Activated naive CD4-positive, alpha-beta T cell treated with anti-CD3 and anti-CD28 coated beads, Interleukin-2, amount 50 U/mL, for 72 hours (primary cell): ENCODE measurements at regions not wholly inside any gene's neighbourhood (a gene's known extent, or its start where the extent isn't known, plus 50 kb on each side); places are given as distances from the start of the nearest gene placed in this dataset.
"Not testable (repeated sequence)": the region's sequence is repeated elsewhere in the genome, so short reads cannot be mapped to it uniquely, and the experiment has no call there.

Source experiments
- ATAC-seq, 2 donors: fragments of 150-1000 bp; cut with Tn5 transposase; 2 replicates each; pipeline ENCODE4 v1.10.0; 2021; ENCODE audit warnings: mild to moderate bottlenecking in 2 of 2, moderate library complexity in 2 of 2
- DNase-seq, 2 donors: peaks; one replicate each; pipeline ENCODE4 v3.0.0; 2021 to 2022; ENCODE audit warnings: low spot score in 2 of 2
- H3K27ac Mint-ChIP-seq, 2 donors: one replicate each; pipeline ENCODE4 v1.8.0; 2022; ENCODE audit warnings: mild to moderate bottlenecking in 2 of 2, mixed read lengths in 2 of 2
- H3K36me3 Mint-ChIP-seq, 2 donors: one replicate each; pipeline ENCODE4 v1.8.0; 2022; ENCODE audit warnings: mixed read lengths in 2 of 2
- H3K9me3 Mint-ChIP-seq, 2 donors: one replicate each; pipeline ENCODE4 v1.8.0; 2022; ENCODE audit warnings: mixed read lengths in 2 of 2

DNA sequence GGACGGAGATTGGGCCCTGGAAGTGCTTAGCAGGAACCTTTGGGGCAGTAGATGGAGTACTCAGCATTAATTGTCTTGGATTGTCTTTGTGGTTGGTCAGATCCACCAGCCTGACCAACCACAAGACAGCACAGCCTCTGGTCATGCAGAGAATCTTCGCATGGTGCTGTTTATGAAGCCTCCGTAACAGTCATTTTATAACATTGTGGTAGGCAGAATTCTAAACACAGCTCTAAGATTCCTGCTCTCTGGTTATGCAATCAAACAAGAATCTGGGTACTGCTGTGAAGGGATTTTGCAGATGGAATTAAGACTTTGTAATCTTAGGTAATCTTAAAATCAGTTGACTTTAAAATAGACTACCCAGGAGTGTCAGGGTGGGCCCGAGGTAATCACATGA lies 312.2 kb upstream of the GOT2 start:
- DNase-seq (no peak), ATAC-seq (no peak)
- Mint-ChIP-seq H3K9me3 (peaks cover 0 to under 1% of the 10 kb centered on the region in 2 donors), H3K27ac (no peak overlapping the region), H3K36me3 (no peaks in the 10 kb centered on the region)

DNA sequence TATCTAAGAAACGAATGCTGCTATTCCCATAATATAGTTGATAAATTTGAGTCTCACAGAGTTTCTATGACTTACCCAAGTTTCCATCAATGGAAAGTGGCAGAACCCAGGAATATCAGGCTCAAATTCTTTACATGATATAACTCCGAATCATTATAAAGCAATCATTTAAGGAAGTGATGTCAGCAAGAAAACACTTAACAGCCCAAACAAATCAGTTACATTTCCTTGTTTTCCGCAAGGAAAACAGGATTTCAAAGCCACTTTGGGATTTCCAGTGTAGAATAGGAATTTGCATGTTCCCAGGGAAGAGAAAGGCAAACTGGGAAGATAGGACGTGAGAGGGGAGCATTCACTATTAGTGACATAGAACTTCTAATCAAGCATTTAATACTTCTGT lies 311.4 kb upstream of the GOT2 start:
- H3K9me3 Mint-ChIP-seq: no peaks in the 10 kb centered on the region
- no peak overlapping the region for H3K27ac Mint-ChIP-seq
- DNase-seq: no peak
- H3K36me3 Mint-ChIP-seq: no peaks in the 10 kb centered on the region
- ATAC-seq: no peak

DNA sequence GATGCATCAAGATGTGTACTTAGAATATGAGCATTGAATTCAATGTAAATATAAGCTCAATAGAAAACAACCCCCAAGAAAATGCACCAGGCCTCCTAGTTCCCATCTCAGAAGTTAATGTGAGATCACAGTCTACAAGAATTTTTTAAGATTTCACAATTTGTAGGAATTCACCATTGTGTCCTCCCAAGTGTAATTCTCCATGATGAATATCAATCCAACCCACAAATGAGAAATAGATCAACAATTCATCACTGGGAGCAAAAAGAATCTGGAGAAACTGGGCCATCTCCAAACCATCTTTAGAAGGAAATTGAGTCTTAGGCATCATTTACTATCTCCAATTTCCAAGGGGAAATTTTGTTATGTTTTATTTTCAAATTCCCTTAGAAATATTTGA lies 310.5 kb upstream of the GOT2 start:
- Mint-ChIP-seq H3K9me3 (no peaks in the 10 kb centered on the region), H3K27ac (no peak overlapping the region), H3K36me3 (no peaks in the 10 kb centered on the region)
- DNase-seq: no peak
- ATAC-seq: no peak

DNA sequence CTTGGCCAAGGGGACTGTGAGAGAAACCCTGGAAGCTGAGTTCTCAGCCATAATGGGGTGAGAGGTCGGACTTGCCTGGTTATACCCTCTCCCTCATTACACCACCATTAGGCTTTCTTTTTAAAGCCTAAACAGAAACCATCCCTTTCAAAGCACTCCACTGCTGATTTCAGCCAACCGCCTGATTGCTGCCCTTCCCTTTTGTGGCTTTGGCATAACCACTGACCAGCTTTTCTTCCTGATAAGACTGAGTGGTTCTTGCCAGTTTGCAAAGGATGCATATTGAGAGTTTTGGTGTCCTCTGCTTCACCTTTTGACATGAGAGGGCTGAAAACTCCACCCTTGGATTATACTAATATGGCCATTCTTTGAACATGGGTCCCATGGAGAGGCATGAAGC lies 308.2 kb upstream of the GOT2 start:
- Mint-ChIP-seq H3K27ac (no peak overlapping the region), H3K36me3 (no peaks in the 10 kb centered on the region), H3K9me3 (peaks cover 0 to 4% of the 10 kb centered on the region in 2 donors)
- DNase-seq (no peak), ATAC-seq (no peak)

DNA sequence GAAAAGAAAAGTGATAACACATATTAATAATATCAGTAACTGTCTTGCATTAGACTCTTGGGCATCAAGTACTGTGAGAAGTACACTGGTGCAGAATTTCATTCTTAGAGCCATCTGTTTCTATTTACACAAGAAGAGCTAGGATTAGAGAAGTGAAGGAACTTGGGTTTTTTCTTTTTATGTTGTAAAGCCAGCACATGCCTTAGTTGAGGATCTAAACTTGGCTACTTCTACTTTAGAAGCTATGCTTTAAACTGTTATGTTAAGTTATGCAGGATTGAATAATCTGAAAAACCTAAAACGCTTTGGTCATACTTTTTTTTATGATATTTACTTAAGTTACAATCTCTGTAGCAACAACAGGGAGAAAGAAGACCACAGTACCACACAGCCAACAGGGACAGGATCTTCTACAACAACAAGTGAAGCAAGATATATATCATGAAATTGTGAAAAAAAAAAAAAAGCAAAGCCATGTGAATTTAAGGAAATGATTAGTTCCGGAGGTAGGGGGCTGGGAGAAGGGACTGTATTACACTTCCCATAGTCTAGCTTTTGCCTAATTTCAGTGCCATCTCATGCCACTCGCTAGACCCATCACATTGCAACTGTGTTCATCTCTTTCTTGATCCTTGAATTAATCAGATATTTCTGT lies 305.1 kb upstream of the GOT2 start:
- no peak for ATAC-seq
- H3K36me3 Mint-ChIP-seq: no peaks in the 10 kb centered on the region
- no peak for DNase-seq
- no peak overlapping the region for H3K27ac Mint-ChIP-seq
- H3K9me3 Mint-ChIP-seq: peaks cover 0 to 4% of the 10 kb centered on the region in 2 donors

DNA sequence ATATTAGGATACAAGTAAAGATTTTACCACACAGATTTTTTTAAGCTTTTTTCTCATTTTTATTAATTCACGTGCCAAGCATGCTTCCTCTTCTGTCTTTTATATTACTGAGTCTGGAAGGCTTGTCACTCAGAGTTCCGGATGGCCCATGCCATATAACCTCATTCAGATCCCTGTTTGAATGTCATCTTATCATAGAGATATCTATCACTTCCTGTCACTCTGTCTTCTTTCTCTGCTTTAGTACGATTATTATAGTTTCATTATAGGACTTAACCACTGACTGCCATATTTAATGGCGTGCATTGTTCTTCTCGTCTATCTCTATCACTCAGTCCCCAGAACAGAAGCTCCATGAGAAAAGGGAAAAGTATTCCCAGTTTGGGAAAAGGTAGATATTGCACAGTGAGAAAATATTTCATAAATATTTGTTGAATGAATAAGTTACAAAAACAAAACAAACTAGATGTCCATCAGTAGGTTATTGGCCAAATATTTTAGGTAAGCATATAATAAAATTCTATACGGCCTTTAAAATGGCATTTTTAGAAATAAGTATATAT lies 296.9 kb upstream of the GOT2 start:
- Mint-ChIP-seq H3K9me3 (no peaks in the 10 kb centered on the region), H3K27ac (no peak overlapping the region), H3K36me3 (no peaks in the 10 kb centered on the region)
- ATAC-seq: no peak
- DNase-seq: no peak

DNA sequence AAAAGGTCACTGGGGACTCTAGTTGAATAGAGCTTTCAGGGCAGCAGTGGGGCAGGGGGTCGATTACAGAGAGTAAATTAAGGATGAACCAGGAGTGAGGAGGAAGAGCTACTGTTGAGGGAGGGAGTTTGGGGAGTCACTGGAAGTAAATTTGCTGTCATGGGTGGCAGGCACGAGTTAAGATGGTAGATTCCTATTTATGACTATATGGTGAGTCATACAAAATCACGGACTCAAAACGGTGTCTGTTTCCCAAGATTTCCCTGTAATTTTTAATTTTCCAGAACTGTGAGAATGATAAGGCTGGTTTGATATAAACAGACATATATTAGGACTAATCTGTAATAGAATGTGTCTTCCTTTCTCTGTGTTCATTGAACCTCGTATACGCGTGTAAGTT lies 287.6 kb upstream of the GOT2 start:
- ATAC-seq (no peak), DNase-seq (no peak)
- Mint-ChIP-seq H3K9me3 (peaks cover 8 to 13% of the 10 kb centered on the region in 2 donors), H3K27ac (no peak overlapping the region), H3K36me3 (no peaks in the 10 kb centered on the region)

DNA sequence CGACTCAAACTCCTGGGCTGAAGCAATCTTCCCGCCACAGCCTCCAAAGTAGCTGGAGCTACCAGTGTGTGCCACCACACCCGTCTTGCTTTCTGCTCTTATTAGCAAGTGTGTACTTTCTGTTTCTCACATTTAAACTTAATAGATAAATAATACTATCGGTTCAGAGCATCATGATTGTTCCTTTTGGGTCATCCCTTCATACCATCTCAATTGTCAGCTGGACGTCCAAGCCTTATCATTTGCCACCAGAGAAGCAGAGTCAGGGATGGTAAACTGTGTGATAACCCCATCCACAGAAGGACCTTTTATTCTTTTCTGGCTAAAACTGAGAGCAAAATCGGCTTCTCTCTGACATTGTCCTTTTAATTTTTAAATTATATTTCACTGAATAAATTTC lies 279.8 kb upstream of the GOT2 start:
- Mint-ChIP-seq H3K36me3 (no peaks in the 10 kb centered on the region), H3K9me3 (peaks cover 0 to 5% of the 10 kb centered on the region in 2 donors), H3K27ac (no peak overlapping the region)
- ATAC-seq: no peak
- DNase-seq: no peak

DNA sequence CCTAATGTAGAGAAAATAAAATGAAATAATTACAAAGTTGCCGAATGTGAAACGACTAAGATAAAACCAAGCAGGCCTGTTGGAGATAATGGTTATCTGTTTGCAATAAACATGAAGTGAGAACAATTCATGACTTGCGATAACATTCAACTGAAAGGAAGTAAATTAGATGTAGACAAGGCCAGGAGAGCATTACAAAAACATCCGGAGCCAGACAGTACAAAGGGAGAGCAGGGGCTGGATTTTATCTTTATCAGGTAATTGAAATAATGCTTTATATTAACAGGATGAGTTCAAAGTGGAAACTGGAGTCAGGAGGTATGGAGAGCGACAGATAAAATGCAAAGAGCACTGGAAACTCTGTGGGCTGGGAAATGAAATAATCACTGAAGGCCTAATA lies 265.6 kb upstream of the GOT2 start:
- Mint-ChIP-seq H3K9me3 (peaks cover 5 to 11% of the 10 kb centered on the region in 2 donors), H3K36me3 (no peaks in the 10 kb centered on the region), H3K27ac (no peak overlapping the region)
- ATAC-seq (no peak), DNase-seq (no peak)

DNA sequence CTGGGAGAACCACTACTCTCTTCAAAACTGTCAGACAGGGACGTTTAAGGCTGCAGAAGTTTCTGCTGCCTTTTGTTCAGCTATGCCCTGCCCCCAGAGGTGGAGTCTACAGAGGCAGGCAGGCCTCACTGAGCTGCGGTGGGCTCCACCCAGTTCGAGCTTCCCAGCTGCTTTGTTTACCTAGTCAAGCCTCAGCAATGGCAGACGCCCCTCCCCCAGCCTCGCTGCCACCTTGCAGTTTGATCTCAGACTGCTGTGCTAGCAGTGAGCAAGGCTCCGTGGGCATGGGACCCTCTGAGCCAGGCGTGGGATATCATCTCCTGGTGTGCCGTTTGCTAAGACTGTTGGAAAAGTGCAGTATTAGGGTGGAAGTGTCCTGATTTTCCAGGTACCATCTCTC lies 258.6 kb upstream of the GOT2 start:
- H3K36me3 Mint-ChIP-seq, ATAC-seq, DNase-seq, H3K27ac Mint-ChIP-seq: not testable (repeated sequence)
- peaks cover 8 to 23% of the 10 kb centered on the region in 2 donors for H3K9me3 Mint-ChIP-seq

DNA sequence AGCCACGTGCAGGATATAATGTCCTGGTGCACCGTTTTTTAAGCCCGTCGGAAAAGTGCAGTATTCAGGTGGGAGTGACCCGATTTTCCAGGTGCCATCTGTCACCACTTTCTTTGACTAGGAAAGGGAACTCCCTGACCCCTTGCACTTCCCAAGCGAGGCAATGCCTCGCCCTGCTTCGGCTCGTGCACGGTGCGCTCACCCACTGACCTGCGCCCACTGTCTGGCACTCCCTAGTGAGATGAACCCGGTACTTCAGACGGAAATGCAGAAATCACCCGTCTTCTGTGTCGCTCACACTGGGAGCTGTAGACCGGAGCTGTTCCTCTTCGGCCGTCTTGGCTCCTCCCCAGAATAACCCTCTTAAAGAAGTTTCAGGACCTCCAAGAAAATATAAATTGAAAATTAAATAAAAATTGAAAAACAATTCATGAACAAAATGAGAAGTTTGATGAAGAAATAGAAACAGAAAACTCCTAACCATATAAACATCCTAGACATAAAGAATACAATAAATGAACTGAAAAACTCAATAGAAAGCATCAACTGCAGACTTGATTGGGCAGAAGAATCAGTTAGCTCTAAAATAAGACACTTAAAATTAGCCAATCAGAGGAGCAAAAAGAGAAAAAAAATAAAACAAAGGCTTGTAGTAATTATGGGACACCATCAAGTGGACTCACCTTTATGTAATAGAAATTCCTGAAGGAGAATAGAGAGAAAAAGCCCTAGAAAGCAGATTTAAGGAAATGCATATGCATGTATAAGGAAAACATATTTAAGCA lies 249.3 kb upstream of the GOT2 start:
- ATAC-seq, H3K36me3 Mint-ChIP-seq, DNase-seq, H3K27ac Mint-ChIP-seq: not testable (repeated sequence)
- H3K9me3 Mint-ChIP-seq: peaks cover 17 to 18% of the 10 kb centered on the region in 2 donors

DNA sequence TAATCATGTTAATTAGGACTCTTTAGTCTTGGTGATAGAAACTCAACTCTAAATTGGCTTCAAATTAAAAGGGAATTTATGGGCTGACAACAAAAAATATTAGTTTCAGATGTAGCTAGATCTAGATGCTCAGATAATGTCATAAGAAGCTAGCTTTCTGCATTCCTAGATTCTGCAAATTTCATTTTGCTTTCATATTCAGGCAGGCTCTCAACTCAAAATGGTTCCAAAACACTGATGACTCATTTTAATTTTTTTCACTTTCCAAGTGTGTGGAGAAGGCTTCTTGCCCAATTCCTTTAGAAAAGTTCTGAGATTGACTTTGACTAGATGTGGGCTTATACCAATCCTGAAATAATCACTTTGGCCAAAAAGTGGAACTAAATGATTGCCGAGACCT lies 236.7 kb upstream of the GOT2 start:
- peaks cover 0 to 4% of the 10 kb centered on the region in 2 donors for H3K9me3 Mint-ChIP-seq
- no peak for ATAC-seq
- no peak overlapping the region for H3K27ac Mint-ChIP-seq
- no peak for DNase-seq
- H3K36me3 Mint-ChIP-seq: peaks cover 0 to 4% of the 10 kb centered on the region in 2 donors

DNA sequence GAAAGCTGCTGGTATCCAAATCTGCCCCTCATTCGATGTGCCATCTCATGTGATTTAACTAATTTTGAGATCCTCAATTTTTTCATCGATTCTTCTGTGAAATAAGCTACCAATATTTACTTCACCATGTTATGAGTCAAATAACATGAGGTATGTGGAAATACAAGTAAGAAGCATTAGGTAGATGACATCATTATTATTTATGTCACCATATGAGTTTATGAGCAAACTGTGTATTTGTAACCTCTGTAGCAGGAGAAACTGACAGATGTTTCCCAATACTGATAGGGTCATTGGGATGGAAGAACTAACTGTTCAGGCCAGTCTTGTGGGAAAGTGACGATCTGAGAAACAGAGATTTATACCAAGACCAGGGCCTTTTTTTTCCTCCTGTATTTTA lies 229.4 kb upstream of the GOT2 start:
- ATAC-seq (no peak), DNase-seq (no peak)
- H3K27ac Mint-ChIP-seq: no peak overlapping the region
- peaks cover 0 to 4% of the 10 kb centered on the region in 2 donors for H3K36me3 Mint-ChIP-seq
- H3K9me3 Mint-ChIP-seq: peaks cover 4 to 8% of the 10 kb centered on the region in 2 donors

DNA sequence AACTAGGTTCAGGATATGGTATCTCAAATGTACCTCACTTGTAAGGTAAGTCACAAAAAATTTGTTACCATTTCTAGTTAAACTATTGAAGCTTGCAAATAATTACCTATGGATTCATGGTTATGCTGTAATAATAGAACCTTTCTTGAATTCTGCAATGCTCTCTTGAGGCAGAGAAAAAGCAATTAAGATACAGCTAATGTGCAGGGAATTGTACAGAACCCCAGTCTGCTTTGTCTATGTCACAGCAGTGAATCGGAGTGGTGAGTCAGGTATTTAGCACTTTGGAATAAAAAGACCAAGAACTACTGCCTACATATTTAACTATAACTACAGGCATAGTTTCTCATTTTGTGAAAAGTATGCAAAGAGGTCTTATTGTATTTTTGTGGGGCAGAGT lies 228.7 kb upstream of the GOT2 start:
- Mint-ChIP-seq H3K27ac (no peak overlapping the region), H3K9me3 (peaks cover 4 to 8% of the 10 kb centered on the region in 2 donors), H3K36me3 (peaks cover 0 to 4% of the 10 kb centered on the region in 2 donors)
- ATAC-seq (no peak), DNase-seq (no peak)

DNA sequence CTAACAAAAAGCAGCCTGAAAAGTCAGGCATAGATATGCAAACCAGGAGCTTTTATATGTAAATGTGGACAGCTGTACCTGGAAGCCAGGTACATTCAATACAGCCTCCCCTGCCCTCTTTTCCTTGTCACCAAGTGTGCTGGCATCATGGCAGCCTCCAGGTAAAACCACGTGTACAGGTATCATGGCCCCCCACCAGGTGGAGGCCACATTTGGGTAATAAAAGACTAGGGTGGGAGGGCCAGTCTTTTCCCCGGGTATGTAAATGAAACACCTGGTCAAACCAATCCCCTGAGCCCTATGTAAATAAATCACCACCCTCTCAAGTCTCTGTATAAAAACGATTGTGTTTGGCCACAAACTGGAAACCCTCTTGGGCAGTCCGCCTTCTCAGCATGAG lies 226.4 kb upstream of the GOT2 start:
- DNase-seq: no peak
- peaks cover 0 to 8% of the 10 kb centered on the region in 2 donors for H3K9me3 Mint-ChIP-seq
- no peak for ATAC-seq
- H3K27ac Mint-ChIP-seq: no peak overlapping the region
- no peaks in the 10 kb centered on the region for H3K36me3 Mint-ChIP-seq

DNA sequence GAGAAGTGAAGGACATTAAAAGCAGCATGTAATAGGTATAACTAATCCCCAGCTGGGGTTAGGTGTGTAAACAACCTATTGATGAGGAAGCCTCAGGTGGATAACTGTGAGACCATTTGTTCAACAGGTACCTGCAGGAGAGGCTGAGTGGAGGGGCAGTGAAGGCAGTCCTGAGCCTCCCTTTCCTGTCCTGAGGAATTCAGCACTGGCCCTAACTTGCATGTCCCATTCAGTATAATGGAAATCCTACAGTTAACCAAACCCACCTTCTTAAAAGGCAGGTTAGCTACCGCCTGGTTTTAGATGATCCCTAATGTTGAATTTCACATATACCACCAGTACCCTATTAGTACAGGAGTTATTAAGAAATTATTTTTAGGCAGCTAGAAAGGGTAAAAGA lies 225.9 kb upstream of the GOT2 start:
- ATAC-seq (no peak), DNase-seq (no peak)
- peaks cover 0 to 8% of the 10 kb centered on the region in 2 donors for H3K9me3 Mint-ChIP-seq
- no peaks in the 10 kb centered on the region for H3K36me3 Mint-ChIP-seq
- H3K27ac Mint-ChIP-seq: no peak overlapping the region

DNA sequence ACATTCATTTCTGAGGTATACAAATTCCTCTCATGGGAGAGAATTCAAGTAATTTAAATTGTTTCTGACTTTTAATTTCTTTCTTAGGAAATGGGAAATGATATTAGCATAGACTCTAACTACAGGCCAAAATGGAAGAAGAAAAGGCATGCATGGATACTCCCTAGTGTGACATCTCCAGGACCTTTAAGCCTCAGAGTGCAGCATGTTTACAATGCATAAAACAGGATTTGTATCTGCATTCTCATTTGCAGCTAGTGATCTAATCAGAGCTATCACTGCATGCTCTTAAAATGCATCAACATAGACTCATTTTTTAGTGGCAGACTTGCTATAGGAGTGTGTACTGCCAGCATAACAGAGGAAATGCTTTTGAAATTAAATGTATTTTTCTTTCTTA lies 224.6 kb upstream of the GOT2 start:
- Mint-ChIP-seq H3K27ac (no peak overlapping the region), H3K9me3 (peaks cover 0 to 4% of the 10 kb centered on the region in 2 donors), H3K36me3 (no peaks in the 10 kb centered on the region)
- DNase-seq (no peak), ATAC-seq (no peak)

DNA sequence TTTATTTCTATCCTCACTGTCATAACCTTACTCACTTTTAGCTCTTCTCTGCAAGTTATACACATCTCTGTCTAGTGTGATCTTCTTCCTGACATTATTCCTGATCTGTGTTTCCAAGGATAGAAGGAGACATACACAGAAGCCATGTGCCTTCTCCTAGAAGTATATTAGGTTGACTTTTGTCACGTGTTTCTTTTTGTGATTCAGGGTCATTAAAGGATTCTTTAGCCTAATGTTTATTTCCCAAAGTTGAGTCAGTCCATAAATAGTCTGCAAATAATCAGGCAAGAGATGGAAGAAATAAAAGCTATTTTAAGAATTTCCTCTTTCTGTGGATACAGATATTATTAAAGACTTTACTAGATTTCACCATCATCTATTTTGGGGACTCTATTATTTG lies 214.1 kb upstream of the GOT2 start:
- H3K27ac Mint-ChIP-seq: no peak overlapping the region
- no peaks in the 10 kb centered on the region for H3K36me3 Mint-ChIP-seq
- ATAC-seq: no peak
- no peak for DNase-seq
- H3K9me3 Mint-ChIP-seq: no peaks in the 10 kb centered on the region
